WTC11 (cell line): ENCODE measurements at regions not wholly inside any gene's neighbourhood (a gene's known extent, or its start where the extent isn't known, plus 50 kb on each side); places are given as distances from the start of the nearest gene placed in this dataset.

Experiments
- CTCF ChIP-seq: fragments of 200-600 bp; IDR thresholded peaks from 2 replicates; pipeline ENCODE4 v1.8.0; 2022; ENCODE audit warnings: antibody characterized with exemption
- MAX ChIP-seq: sonication (generic); formaldehyde crosslinking; IDR thresholded peaks from 2 replicates; pipeline ENCODE4 v1.8.0; 2022; ENCODE audit warnings: mild to moderate bottlenecking, missing genetic modification reagents
- MYBL2 ChIP-seq: sonication (generic); formaldehyde crosslinking; IDR thresholded peaks from 2 replicates; pipeline ENCODE4 v1.8.1; 2023; ENCODE audit warnings: mild to moderate bottlenecking, moderate library complexity, missing genetic modification reagents
- NFE2L1 ChIP-seq: sonication (generic); formaldehyde crosslinking; IDR thresholded peaks from 2 replicates; pipeline ENCODE4 v1.8.1; 2023; ENCODE audit warnings: missing genetic modification reagents
- TP53 ChIP-seq: sonication (generic); formaldehyde crosslinking; IDR thresholded peaks from 2 replicates; pipeline ENCODE4 v1.8.1; 2023; ENCODE audit warnings: mild to moderate bottlenecking, missing genetic modification reagents

GRCh38 chr5:26487553-26487952 is 550.8 kb downstream of the CDH9 start:
- TF ChIP-seq CTCF (no peak), MYBL2 (no peak), MAX (CRISPR knock-in tag) (no peak), TP53 (CRISPR knock-in tag) (no peak), NFE2L1 (no peak)
